Body of pancreas (tissue), 4 donors: ENCODE measurements at regions not wholly inside any gene's neighbourhood (a gene's known extent, or its start where the extent isn't known, plus 50 kb on each side); places are given as distances from the start of the nearest gene placed in this dataset.
"Not testable (repeated sequence)": the region's sequence is repeated elsewhere in the genome, so short reads cannot be mapped to it uniquely, and the experiment has no call there.

Experiments
- POLR2A ChIP-seq, 3 donors: fragments of 450-650 bp; IDR thresholded peaks; one replicate each; pipeline ENCODE4 v1.6.1; 2016; ENCODE audit warnings: antibody characterized with exemption in 3 of 3, mild to moderate bottlenecking in 2 of 3
- TF ChIP-seq, protein P1 (sequence below), 7 experiments: fragments of 450-650 bp in 4 of 7; fragments of 200-600 bp in 3 of 7; sonication (generic) in 3 of 7; IDR thresholded peaks; one replicate each; pipeline ENCODE4 v1.5.1; 2016 to 2019; ENCODE audit warnings: antibody characterized with exemption in 7 of 7

DNA sequence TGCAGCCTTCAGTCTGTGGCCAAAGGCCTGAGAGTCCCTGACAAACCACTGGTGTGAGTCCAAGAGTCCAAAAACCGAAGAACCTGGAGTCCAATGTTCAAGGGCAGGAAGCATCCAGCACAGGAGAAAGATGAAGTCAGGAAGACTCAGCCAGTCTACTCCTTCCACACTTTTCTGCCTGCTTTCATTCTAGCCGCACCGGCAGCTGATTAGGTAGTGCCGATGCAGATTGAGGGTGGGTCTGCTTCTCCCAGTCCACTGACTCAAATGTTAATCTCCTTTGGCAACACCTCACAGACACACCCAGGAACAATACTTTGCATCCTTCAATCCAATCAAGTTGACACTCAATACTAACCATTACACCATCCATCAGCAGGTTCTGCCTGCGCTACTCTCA is 65.2 kb upstream of the WASF3 start:
- TF ChIP-seq, protein P1, sequence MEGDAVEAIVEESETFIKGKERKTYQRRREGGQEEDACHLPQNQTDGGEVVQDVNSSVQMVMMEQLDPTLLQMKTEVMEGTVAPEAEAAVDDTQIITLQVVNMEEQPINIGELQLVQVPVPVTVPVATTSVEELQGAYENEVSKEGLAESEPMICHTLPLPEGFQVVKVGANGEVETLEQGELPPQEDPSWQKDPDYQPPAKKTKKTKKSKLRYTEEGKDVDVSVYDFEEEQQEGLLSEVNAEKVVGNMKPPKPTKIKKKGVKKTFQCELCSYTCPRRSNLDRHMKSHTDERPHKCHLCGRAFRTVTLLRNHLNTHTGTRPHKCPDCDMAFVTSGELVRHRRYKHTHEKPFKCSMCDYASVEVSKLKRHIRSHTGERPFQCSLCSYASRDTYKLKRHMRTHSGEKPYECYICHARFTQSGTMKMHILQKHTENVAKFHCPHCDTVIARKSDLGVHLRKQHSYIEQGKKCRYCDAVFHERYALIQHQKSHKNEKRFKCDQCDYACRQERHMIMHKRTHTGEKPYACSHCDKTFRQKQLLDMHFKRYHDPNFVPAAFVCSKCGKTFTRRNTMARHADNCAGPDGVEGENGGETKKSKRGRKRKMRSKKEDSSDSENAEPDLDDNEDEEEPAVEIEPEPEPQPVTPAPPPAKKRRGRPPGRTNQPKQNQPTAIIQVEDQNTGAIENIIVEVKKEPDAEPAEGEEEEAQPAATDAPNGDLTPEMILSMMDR (IDR thresholded peaks at IDR 0.05), result not testable (repeated sequence)
- TF ChIP-seq POLR2A (IDR thresholded peaks at IDR 0.05), result not testable (repeated sequence)
